HG02610 (cell line): ENCODE measurements at regions not wholly inside any gene's neighbourhood (a gene's known extent, or its start where the extent isn't known, plus 50 kb on each side); places are given as distances from the start of the nearest gene placed in this dataset.
"Not testable (repeated sequence)": the region's sequence is repeated elsewhere in the genome, so short reads cannot be mapped to it uniquely, and the experiment has no call there.

ENCODE experiments used
- ATAC-seq: cut with Tn5 transposase; IDR thresholded peaks from one replicate; pipeline ENCODE4 v1.9.1; 2021; ENCODE audit warnings: mild to moderate bottlenecking, moderate library complexity; ENCODE audit not compliant: unreplicated experiment

- ATAC-seq = no peak
Measured at GRCh38 chr5:72693546-72694205, 122.8 kb upstream of the TNPO1 start.

- no peak for ATAC-seq
Measured at GRCh38 chr5:72692651-72693442, 123.6 kb upstream of the TNPO1 start.

GRCh38 chr5:72692231-72692637 is 124.2 kb upstream of the TNPO1 start:
- ATAC-seq = no peak

GRCh38 chr5:72691751-72692150 is 124.7 kb upstream of the TNPO1 start:
- no peak for ATAC-seq

- ATAC-seq = no peak
Measured at GRCh38 chr5:72688916-72689315, 127.5 kb upstream of the TNPO1 start.

GRCh38 chr5:72687288-72687687 is 129.2 kb upstream of the TNPO1 start:
- ATAC-seq = no peak

- no peak for ATAC-seq
Measured at GRCh38 chr5:72682561-72682960, 133.9 kb upstream of the TNPO1 start.

- ATAC-seq = no peak
Measured at GRCh38 chr5:72681781-72682180, 134.7 kb upstream of the TNPO1 start.

- ATAC-seq = no peak
Measured at GRCh38 chr5:72677447-72677846, 139.0 kb upstream of the TNPO1 start.

- ATAC-seq = not testable (repeated sequence)
Measured at GRCh38 chr5:72676831-72677230, 139.6 kb upstream of the TNPO1 start.

GRCh38 chr5:72673623-72674022 is 142.8 kb upstream of the TNPO1 start:
- ATAC-seq = no peak

- ATAC-seq = no peak
Measured at GRCh38 chr5:72673180-72673579, 143.3 kb upstream of the TNPO1 start.

GRCh38 chr5:72667708-72668107 is 148.8 kb upstream of the TNPO1 start:
- no peak for ATAC-seq

GRCh38 chr5:72662936-72663335 is 153.5 kb upstream of the TNPO1 start:
- no peak for ATAC-seq

GRCh38 chr5:72662305-72662704 is 154.2 kb upstream of the TNPO1 start:
- no peak for ATAC-seq

GRCh38 chr5:72661405-72661804 is 154.2 kb upstream of the ZNF366 start:
- ATAC-seq = no peak

- no peak for ATAC-seq
Measured at GRCh38 chr5:72659726-72660125, 152.5 kb upstream of the ZNF366 start.

- no peak for ATAC-seq
Measured at GRCh38 chr5:72658761-72659540, 151.7 kb upstream of the ZNF366 start.

GRCh38 chr5:72658161-72658560 is 151.0 kb upstream of the ZNF366 start:
- ATAC-seq = no peak

- ATAC-seq = no peak
Measured at GRCh38 chr5:72656756-72657513, 149.7 kb upstream of the ZNF366 start.

- ATAC-seq = no peak
Measured at GRCh38 chr5:72656331-72656730, 149.1 kb upstream of the ZNF366 start.
